C4-2B (cell line): ENCODE measurements at regions not wholly inside any gene's neighbourhood (a gene's known extent, or its start where the extent isn't known, plus 50 kb on each side); places are given as distances from the start of the nearest gene placed in this dataset.

ENCODE experiments used
- ZFX ChIP-seq: fragments of 450-650 bp; IDR thresholded peaks from 2 replicates; pipeline ENCODE4 v1.6.1; 2017
- TF ChIP-seq, protein P1 (sequence below): fragments of 450-650 bp; conservative IDR thresholded peaks from 2 replicates; pipeline ENCODE4 v1.5.1; 2017; ENCODE audit warnings: mild to moderate bottlenecking

DNA sequence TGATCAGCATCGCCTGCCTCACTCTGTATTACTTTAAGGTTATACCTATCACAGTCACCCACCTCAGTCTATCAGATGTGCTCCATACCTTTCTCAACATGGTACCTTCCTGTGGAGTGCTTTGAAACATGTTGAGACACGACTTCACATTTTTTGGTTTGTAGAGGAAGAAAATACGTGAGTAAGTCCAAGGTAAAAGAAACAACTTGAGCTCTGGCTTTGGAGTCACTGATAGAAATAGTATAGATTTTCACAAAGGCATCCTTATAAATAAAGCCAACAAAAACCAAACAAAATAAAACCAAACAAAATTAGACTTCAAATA, 77.5 kb upstream of the HMHB1 start:
- TF ChIP-seq, protein P1, sequence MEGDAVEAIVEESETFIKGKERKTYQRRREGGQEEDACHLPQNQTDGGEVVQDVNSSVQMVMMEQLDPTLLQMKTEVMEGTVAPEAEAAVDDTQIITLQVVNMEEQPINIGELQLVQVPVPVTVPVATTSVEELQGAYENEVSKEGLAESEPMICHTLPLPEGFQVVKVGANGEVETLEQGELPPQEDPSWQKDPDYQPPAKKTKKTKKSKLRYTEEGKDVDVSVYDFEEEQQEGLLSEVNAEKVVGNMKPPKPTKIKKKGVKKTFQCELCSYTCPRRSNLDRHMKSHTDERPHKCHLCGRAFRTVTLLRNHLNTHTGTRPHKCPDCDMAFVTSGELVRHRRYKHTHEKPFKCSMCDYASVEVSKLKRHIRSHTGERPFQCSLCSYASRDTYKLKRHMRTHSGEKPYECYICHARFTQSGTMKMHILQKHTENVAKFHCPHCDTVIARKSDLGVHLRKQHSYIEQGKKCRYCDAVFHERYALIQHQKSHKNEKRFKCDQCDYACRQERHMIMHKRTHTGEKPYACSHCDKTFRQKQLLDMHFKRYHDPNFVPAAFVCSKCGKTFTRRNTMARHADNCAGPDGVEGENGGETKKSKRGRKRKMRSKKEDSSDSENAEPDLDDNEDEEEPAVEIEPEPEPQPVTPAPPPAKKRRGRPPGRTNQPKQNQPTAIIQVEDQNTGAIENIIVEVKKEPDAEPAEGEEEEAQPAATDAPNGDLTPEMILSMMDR = no peak
- no peak for TF ChIP-seq ZFX
